ENCODE measurements at regions not wholly inside any gene's neighbourhood (a gene's known extent, or its start where the extent isn't known, plus 50 kb on each side); places are given as distances from the start of the nearest gene placed in this dataset.
A peak's percentile ranks its signal among the peaks of the same experiment; 100 is the strongest.

DNA sequence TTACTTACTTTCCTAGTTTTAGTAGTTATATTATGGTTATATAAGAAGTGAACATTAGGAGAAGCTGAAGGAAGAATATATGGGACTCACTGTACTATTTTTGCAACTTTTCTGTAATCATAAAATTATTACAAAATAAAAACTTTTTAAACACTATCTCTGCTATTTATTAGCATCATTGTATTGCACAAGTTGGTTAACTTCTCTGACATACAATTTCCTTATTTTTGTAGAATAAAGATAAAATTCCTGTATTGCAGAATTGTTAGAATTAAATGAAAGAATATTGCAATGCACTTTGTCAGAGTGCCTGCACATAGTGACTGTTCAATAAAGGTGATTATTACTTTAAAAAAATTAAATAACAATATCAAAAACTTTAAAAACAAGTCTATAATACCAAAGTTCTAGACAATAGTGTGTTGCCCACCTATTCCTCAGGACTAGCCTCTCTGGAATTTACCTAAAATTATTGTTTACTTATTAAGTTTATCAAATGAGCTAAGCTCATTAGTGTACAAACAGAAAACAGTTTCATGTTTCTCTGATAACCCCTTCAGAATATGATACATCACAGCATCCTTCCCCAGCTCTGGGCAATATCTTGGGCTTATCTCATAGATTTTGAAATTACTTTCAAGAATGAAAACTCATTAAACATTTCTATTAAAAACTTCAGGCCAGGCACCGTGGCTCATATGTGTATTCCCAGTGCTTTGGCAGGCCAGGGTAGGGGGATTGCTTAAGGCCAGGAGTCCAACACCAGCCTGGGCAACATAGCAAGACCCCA lies 77.4 kb upstream of the TMPO start:
- no peak for DNase-seq (ENCODE audit: low read depth)

DNA sequence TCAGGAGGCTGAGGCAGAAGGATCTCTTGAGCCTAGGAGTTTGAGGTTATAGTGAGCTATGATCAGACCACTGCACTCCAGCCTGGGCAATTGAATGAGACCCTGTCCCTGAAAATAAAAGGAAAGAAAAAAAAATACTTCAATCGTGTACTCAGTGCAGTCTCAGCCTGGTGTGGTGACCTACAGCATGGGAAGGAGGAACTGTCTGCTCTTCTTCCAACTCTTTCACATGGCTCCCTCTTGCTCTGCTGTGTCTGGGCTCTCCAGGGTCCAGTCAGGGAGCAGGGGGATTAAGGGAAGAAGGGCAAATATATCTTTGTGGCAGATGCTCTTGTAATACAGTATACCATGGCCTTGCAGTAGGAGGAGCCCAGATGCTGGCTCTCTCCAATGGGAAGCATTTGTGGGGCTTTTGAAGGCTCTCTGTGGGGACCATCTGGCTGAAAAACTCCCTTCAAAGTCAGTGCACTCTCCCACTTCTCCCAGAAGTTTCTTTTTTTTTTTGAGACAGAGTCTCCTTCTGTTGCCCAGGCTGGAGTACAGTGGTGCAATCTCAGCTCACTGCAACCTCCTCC lies 76.6 kb upstream of the TMPO start:
- no peak for DNase-seq (ENCODE audit: low read depth)

DNA sequence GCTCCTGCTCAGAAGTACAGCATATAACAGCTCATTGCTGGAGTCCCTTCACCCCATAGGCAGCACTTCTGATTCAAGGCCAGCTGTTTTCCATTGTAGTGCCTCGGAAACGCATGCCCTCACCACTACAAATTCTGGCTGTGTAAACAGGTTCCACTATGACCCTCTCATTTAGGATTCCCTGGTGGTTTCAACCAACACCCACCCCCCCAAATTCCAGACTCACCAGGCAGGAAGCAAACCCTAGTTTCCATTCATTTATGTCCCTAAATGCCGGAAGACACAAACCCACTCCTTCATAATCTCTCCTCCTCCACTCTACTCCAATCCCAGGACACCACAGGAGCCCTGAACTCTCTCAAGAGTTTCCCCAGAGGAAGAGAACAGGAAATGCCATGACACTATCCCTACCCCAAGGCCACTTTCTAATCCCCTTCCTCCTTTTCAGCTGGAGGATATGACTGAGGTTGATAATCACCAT lies 75.9 kb upstream of the TMPO start:
- DNase-seq (ENCODE audit: low read depth) = no peak

DNA sequence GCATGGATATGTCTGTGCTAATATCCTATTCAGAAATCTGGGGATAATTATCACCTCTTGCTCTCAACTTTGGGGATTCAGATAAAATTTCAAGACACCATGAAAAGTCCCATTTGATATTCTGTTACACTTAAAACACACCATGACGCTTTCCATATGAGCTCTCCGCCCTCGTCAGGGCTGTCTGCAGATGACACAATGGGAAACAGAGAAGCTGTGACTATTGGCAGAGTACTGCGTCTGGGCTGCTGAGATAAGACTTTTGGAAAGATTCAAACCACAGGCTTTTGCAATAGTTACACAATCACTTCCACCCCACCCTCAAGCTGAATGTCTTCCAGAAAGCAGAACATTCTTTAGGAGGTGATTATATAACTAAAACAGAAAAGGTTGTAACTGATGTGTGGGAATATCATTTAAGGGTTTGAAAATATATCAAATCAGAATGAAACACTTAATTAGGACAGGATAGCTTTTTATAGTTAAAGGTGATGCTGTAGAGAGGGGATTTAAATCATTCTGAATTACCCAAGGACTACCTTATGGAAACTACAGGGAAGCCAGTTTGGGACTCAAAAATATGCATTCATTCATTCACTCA lies 75.3 kb upstream of the TMPO start:
- peak; percentile 62 for DNase-seq (ENCODE audit: low read depth)

DNA sequence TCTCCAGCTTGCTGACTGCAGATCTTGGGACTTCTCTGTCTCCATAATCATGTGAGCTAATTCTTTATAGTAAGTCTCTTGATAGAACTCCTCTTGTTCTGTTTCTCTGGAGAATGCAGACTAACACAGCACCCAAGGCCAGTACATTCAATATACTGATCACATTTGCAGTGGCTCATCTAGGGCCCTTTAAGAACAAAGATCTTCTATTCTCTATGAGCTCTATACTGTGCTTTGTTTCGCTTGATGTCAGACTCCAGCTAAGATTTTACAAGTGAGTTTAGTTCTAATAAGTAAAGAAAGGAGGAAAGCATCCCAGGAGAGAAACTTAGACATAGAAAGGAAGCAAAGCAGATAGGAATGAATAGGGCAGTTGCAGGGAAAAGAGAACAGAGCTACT lies 69.3 kb upstream of the TMPO start:
- no peak for DNase-seq (ENCODE audit: low read depth)

DNA sequence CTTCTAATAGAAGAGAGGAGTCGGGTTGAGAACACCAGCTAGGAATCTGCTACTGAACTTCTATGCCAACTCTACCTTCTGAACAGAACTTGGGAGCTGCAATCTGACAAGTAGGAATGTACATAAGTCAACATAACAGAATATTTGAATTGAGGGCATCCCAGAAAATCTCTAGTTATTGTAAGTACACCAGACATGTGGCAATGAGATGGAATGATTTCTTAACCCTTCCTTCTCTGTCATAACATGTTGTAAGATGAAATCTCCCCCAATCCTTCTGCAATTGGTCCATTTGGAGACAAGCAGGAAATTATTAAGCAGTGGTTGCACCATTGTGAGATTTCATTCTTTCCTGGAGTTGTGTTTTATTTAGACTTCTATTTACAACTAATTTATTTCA lies 68.7 kb upstream of the TMPO start:
- DNase-seq (ENCODE audit: low read depth) = no peak

DNA sequence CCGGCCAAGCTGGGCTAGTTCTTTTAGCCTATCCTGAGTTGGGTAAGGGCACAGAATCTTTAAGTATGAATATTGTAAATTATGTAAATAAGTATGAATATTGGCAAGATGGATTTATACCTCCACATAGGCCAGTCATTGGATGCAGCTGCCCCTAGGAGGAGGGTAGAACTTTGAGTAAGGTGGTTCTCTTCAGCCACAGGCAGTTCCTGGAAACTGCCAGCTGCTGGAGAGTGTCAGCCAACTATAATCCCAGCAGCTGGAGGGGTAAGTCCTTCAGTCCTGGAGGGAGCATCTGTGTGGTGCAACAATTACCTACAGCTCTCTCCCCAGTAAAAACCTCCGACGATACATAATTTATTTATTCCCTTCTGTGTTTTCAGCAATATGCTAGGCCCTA lies 65.8 kb upstream of the TMPO start:
- DNase-seq (ENCODE audit: low read depth) = no peak

DNA sequence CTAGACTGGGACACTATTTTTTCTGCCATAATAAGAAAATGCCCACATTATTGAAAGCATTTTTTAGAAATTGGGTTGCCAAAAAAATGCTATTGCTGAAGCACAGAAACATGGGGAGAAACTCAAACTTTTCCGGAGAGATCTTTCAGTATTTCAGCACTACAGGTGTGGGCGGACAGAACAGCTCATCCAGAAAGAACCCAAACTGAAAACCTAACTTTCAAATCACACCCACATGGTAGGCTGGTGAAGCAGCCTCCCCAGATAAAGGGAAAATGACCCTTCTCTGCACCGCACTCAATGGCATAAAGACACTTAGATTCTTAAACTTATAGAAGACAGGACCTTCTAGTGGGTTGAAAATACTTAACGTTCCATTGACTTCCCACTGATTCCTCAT lies 62.3 kb upstream of the TMPO start:
- no peak for DNase-seq (ENCODE audit: low read depth)

DNA sequence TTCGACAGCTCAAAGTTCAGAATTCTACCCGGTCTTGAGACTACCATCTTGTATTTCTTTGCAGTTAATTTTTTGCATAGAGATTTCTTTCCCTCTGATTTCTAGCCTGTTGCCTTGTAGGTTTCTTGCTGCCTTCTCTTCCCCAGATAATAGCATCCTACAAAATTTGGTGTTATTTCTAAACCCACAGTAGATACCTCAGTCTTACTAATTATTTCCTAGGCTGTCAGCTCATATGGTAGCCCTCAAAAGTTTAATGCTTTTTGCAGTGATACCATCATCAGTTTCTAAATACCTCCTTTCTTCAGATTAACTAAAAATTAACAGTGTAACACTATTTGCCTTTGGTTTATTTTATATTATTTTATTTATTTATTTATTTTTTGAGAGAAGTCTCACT lies 61.9 kb upstream of the TMPO start:
- DNase-seq (ENCODE audit: low read depth) = no peak

DNA sequence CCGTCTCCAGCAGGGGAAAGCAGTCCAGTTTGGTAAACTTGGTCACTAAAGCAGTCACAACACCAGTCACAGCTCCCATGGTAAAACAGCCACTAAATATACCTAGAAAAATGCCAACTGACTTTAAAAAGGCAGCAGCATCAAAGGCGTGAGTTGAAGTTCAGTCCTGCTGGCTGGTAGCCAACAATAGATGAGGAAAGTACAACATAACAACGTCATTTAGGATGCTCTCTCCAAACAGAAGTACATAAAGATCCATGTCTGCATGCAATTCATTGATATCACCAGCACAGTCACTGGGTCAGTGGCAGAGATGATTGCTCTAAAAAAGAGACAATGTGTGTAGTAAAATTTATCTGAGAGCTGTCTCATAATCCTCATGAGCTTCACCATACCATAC lies 59.3 kb upstream of the TMPO start:
- DNase-seq (ENCODE audit: low read depth) = no peak

DNA sequence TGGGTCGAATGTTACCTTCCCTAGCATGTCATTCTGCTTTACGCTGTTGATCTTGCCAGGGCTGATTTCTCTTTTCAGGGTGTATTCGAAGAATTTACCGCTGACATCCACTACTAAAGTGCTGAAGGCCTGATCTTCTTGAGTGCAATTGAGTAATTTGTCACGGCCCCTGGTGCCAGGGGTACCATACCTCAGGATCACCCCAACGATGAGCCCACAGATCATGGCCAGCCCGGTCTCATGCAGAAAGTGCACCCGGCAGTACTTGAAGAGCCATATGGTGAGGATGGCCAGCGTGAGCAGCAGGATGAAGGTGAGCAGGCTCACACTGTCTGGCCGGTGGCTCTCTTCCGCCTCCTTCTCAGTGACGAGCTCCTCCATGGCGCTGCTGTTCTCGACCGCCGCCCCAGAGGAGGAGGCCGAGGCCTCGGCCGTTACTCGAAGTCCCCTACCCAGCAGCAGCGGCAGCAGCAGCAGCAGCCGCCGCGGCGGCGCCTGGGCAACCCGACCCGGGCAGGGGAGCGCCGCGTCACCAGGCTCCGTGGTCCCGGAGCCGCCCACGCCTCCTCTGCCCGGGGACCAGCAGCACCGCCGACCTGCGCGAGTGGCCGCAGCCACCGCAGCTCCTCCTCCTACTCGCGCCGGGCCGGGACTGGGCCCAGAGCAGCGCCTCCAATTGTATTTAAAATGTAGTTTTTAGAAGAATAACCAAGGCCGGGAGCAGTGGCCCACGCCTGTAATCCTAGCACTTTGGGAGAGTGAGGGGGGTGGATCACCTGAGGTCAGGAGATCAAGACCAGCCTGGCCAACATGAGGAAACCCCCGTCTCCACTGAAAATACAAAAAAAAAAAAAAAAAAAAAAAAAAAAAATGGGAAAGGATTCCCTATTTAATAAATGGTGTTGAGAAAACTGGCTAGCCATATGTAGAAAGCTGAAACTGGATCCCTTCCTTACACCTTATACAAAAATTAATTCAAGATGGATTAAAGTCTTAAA lies 58.5 kb upstream of the TMPO start:
- no peak for DNase-seq (ENCODE audit: low read depth)

DNA sequence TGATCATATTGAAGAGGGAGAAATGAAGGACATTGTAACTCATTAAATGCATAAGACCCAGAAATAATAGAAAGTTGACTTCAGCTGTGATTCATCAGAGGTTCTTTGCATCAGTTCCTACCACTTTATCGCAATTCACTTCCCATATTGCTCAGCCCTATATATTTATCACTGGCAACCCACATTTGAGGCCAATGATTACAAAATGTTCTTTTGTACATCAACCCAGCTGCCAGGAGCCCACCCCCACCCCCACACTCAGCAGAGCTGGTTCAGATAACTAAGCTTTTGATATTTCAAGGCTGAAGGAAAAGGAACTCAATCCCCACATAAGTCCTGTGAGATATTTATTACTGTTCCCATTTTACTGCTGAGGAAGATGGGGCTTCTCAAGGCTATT lies 51.2 kb upstream of the TMPO start:
- no peak for DNase-seq (ENCODE audit: low read depth)

DNA sequence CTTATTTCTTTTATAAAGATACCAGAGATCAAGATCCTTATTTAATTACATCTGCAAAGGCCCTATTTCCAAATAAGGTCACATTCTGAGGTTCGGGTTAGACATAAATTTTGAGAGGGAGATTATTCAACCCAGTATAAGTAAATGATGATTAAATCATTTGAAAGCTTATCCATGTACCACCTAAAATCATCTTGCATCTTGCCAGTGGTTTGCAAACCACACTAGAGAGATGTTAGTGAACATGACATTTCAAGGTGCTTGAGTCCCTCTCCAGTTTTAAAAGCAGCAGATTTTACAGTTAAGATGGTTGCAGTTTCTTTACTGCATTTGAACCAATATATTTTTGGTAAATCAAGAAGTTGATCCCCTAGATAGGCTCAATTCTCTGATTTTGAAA lies 49.9 kb upstream of the TMPO start:
- DNase-seq (ENCODE audit: low read depth) = no peak
